HG03354 (cell line): ENCODE measurements at regions not wholly inside any gene's neighbourhood (a gene's known extent, or its start where the extent isn't known, plus 50 kb on each side); places are given as distances from the start of the nearest gene placed in this dataset.

ENCODE experiments used
- ATAC-seq: cut with Tn5 transposase; IDR thresholded peaks from one replicate; pipeline ENCODE4 v1.9.1; 2021; ENCODE audit warnings: mild to moderate bottlenecking; ENCODE audit not compliant: unreplicated experiment, poor library complexity, severe bottlenecking

- no peak for ATAC-seq
These were observed 1178.2 kb upstream of the PCDH20 start for GRCh38 chr13:62593804-62594203.

- ATAC-seq: no peak
These were observed 1167.8 kb upstream of the PCDH20 start for GRCh38 chr13:62583466-62583865.

DNA sequence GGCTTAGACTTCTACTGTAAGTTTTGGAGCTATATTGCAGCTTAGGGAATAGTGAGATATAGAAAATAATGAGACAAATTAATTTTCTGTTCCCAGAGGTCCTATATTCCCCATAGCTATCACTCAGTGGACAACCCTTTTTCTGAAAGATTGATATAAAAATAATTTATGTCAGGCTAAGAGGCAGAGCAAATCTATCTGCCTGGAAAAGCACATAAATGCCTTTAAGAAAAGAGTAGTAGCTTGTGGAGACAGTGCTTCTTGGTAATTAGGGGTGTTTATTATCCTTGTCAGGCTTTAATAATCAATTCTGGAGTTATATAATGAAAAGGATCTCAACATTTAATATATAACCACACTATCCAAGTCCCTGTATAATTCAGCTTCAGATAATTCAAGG lies 1162.8 kb upstream of the PCDH20 start:
- no peak for ATAC-seq

DNA sequence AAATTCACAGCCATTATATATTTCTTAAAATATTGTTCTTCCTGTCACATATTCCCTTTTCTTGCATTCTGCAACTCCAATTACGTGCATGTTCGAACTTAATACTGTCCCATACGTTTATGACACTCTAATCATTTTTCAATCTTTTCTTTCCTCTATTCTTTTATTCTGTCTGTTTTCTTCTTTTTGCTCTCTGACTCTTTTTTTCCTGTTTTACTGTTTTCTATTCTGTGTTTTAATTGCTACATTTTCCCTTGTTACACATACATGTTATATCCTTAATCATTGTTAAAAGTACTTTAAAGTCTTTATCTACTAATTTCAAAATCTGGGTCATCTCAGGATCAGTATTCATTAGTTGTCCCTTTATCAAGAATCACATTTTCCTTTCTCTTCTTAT lies 1149.1 kb upstream of the PCDH20 start:
- no peak for ATAC-seq

- ATAC-seq: no peak
These were observed 1147.6 kb upstream of the PCDH20 start for GRCh38 chr13:62563251-62563650.

- ATAC-seq: no peak
These were observed 1141.3 kb upstream of the PCDH20 start for GRCh38 chr13:62556978-62557377.

- ATAC-seq: no peak
These were observed 1135.9 kb upstream of the PCDH20 start for GRCh38 chr13:62551588-62551987.

- no peak for ATAC-seq
These were observed 1129.3 kb upstream of the PCDH20 start for GRCh38 chr13:62544928-62545327.

GRCh38 chr13:62537593-62537992 lies 1121.9 kb upstream of the PCDH20 start:
- ATAC-seq: no peak

DNA sequence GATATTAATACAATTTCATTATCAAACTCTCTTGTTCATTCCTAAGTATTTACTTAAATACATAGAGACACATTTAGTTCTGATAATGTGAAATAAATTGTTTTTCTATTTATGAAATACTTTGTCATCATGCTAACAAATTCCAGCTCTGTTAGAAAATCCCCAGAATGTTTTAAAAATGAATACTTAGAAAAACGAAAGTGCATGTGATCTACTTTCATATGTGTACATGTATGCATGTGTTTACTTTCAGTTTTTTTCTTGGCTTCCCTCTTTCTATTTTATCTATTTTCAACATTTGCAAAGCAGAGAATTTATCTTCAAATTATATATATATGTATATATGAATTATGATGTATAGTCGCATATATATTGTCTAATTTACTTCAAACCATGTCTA lies 1110.0 kb upstream of the PCDH20 start:
- ATAC-seq: no peak

GRCh38 chr13:62524498-62524897 lies 1108.8 kb upstream of the PCDH20 start:
- no peak for ATAC-seq

DNA sequence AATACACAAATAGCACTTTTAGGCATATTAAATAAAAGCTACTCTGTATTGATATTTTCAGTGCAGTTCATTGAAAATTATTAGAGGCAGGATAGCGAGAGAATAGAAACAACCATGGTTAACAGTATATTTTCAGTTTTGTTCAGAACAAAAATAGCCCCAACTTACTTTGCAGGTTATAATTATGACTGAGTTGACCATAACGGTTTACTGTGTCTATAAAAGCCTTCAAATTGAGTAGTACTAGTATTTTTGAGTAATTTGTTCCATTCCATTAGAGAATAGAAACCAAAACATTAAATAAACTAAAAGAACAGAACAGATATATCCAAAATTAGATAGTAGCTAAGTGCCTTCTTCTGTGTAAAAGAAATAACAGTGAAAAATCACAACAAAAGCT lies 1108.4 kb upstream of the PCDH20 start:
- ATAC-seq: peak; percentile 51

- ATAC-seq: peak; percentile 98
These were observed 1096.8 kb upstream of the PCDH20 start for GRCh38 chr13:62512194-62513141.

DNA sequence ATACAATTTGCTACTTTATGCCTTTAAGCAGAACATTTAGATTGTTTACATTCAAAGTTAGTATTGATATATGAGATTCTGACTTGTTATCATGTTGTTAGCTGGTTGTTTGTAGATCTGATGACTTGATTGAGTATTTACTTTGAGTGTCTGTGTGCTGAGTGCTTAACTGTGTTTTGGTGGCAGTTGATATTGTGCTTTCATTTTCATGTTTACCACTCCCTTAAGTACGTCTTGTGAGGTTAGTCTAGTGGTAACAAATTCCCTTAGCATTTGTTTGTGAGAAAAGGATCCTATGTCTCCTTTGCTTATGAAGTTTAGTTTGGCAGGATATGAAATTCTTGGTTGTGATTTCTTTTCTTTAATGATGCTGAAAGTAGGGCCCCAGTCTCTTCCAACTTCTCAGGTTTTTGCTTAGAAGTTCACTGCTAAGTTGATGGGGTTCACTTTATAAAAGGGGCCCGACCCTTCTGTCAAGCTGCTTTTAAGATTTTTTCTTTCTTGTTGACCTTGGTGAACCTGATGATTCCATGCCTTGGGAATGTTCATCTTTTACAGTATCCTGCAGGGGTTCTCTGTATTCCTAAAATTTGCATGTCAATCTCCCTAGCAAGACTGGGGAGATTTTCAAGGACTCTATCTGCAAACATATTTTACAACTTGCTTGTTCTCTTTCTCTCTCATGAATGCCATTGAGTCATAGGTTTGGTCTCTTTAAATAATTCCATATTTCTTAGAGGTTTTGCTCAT lies 1095.4 kb upstream of the PCDH20 start:
- ATAC-seq: no peak

- no peak for ATAC-seq
These were observed 1086.9 kb upstream of the PCDH20 start for GRCh38 chr13:62502588-62502987.

DNA sequence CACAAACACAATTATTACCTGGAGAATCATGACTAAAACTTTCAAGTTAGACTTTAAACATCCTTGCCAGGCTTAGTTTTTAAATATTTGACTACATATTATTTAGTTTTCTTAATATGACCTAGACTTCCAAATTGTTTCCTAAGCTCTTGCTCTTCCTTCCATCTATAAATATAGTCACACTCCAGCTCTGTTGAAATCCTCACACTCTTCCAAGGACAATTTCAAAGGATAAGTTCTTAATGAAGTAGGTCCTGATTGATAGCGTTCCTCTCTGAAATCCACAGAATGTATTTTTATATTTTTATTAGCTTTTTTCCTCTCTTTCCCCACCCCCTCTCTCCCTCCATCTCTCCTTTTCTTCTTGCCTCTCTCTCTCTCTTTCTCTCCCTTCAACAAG lies 1074.1 kb upstream of the PCDH20 start:
- ATAC-seq: no peak

DNA sequence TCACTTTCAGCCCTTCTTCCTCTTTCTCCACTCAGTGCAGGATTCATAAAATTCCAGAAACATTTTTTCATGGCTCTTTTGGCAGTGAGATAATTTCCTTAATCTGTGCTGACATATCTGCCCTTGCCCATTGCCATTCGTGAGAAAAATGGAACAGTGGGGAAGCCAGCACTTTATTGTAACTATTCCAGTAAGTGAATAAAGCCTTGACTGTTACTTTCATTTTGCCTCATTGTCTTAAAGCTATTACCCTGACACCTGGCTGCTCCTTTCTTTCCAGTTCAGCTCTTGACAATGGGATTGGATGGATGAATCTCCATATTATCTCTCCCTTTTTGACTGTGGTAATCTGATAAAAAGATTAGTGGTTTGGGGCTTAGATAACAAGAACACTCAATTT lies 1068.1 kb upstream of the PCDH20 start:
- no peak for ATAC-seq

DNA sequence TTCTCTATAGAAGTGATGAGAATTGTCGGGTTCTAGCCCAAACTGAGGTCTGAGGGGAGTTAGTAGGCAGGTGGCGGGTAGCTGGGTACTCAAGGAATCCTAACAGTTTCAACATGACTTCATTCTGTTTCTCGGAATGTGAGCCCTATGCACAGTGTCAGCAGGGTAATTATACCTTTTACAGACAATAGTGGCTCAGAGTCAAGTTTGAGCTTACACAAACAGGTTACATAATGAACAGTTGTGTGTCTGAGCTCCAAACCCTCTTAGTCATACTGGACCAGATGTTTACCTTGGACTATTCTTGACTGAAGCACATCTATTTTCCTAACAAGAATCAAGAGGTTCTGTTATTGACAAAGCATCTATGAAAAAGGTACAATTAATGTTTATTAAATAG lies 1066.7 kb upstream of the PCDH20 start:
- ATAC-seq: no peak

GRCh38 chr13:62473944-62474237 lies 1058.2 kb upstream of the PCDH20 start:
- no peak for ATAC-seq

DNA sequence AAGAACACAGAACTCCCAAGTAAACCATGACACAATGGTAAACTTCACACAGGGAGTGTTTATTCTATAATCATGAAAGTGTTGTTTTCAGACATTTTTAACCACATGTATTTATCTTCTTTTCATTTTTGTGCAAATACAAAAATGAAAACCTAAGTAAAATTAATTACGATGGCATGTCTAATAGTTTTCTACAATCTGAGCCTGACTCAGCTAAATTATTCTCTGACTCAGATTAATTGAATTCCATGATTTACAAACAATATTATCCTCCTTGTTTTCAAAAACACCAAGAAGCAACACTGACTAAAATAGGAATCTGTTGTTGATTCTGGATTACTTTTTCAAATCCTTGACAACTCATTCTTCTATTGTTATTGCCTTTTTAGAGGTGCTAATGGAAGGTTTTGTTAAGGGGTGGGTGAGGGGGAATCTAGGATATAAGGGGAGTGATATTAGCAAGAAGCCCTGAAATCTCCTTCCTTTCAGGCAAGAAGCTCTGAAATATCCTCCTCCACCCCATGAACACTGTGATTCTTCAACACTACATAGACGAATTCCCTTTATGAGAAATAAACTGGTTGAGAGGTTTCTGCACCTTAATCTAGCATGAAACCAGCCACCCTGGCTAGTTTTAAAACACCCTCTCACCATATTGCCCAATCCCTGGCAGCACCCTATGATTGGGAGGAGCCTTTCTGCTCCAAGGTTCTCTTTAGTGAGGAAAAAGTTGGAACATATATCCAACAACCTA lies 1057.7 kb upstream of the PCDH20 start:
- ATAC-seq: no peak

GRCh38 chr13:62453761-62454160 lies 1038.1 kb upstream of the PCDH20 start:
- ATAC-seq: no peak
